Caco-2 (cell line): ENCODE measurements at regions not wholly inside any gene's neighbourhood (a gene's known extent, or its start where the extent isn't known, plus 50 kb on each side); places are given as distances from the start of the nearest gene placed in this dataset.

Source experiments
- BruUV-seq: library from RNA; stranded (reverse); fragments of 400-500 nt; replicated peaks from 2 replicates; lab custom pipeline; 2021; lab: Mats Ljungman, UMichigan
- CTCF ChIA-PET: fragments of 300-600 bp; sonication (Branson Sonifier 250); formaldehyde crosslinking; loops from one replicate; lab custom pipeline; 2022; ENCODE audit warnings: antibody characterized with exemption; lab: Charles Lee
- POLR2A ChIA-PET: fragments of 300-600 bp; sonication (Branson Sonifier 250); formaldehyde crosslinking; loops from one replicate; lab custom pipeline; 2022; ENCODE audit warnings: antibody characterized with exemption; lab: Charles Lee
- DNase-seq, 2 experiments: peaks; one replicate each; pipeline versions ENCODE4 v3.0.0 to v3.0.0-alpha.2; 2020 to 2022
- H3K27me3 ChIP-seq: replicated peaks from 2 replicates; pipeline ENCODE4 v1.6.0; 2011; ENCODE audit warnings: low read length; ENCODE audit not compliant: control insufficient read depth, insufficient read depth
- H3K36me3 ChIP-seq: 2 replicates; pipeline ENCODE4 v1.5.1; 2011; ENCODE audit warnings: low read length; ENCODE audit not compliant: control insufficient read depth, insufficient read depth
- H3K4me1 ChIP-seq: fragments of 250-450 bp; sonication (Bioruptor Pico); 2 replicates; pipeline ENCODE4 v1.5.1; 2020; ENCODE audit warnings: mild to moderate bottlenecking
- H3K4me3 ChIP-seq: 2 replicates; pipeline ENCODE4 v1.5.1; 2011; ENCODE audit warnings: low read depth, mild to moderate bottlenecking, control low read depth, low read length
- H3K9me3 ChIP-seq: fragments of 250-450 bp; sonication (Bioruptor Pico); 2 replicates; pipeline ENCODE4 v1.5.1; 2020; ENCODE audit warnings: mild to moderate bottlenecking, moderate library complexity
- H3K27ac Mint-ChIP-seq: one replicate; pipeline ENCODE4 v1.8.0; 2022; ENCODE audit warnings: mixed read lengths; ENCODE audit not compliant: unreplicated experiment
- H3K27me3 Mint-ChIP-seq: one replicate; pipeline ENCODE4 v1.8.0; 2022; ENCODE audit warnings: mixed read lengths; ENCODE audit not compliant: insufficient read depth, unreplicated experiment
- H3K36me3 Mint-ChIP-seq: one replicate; pipeline ENCODE4 v1.8.0; 2022; ENCODE audit warnings: mild to moderate bottlenecking, mixed read lengths; ENCODE audit not compliant: insufficient read depth, unreplicated experiment
- H3K4me1 Mint-ChIP-seq: one replicate; pipeline ENCODE4 v1.8.0; 2022; ENCODE audit warnings: low read depth, mixed read lengths; ENCODE audit not compliant: unreplicated experiment
- H3K4me3 Mint-ChIP-seq: one replicate; pipeline ENCODE4 v1.8.0; 2022; ENCODE audit warnings: mild to moderate bottlenecking, moderate library complexity, mixed read lengths; ENCODE audit not compliant: unreplicated experiment
- H3K9me3 Mint-ChIP-seq: one replicate; pipeline ENCODE4 v1.8.0; 2022; ENCODE audit warnings: mixed read lengths; ENCODE audit not compliant: unreplicated experiment
- CTCF ChIP-seq, 2 experiments: fragments of 200-600 bp in 1 of 2; IDR thresholded peaks; 1 replicate in 1 of 2; 2 replicates in 1 of 2; pipeline versions ENCODE4 v1.5.1 to v1.8.0; 2011 to 2022; ENCODE audit warnings: antibody characterized with exemption in 1 of 2, control low read depth in 1 of 2, inconsistent platforms in 1 of 2, low read depth in 1 of 2, low read length in 1 of 2, mild to moderate bottlenecking in 1 of 2, moderate library complexity in 1 of 2; ENCODE audit not compliant: insufficient read depth in 1 of 2, severe bottlenecking in 1 of 2, unreplicated experiment in 1 of 2
- intact Hi-C: fragments of 100-400 bp; cut with micrococcal nuclease; formaldehyde crosslinking; loops from one replicate; pipeline ENCODE4 v1.10.0; 2022; ENCODE audit not compliant: unreplicated experiment

- Mint-ChIP-seq H3K4me1 (no peaks in the 10 kb centered on the region), H3K9me3 (no peaks in the 10 kb centered on the region), H3K36me3 (peaks cover 4% of the 10 kb centered on the region), H3K27ac (no peak overlapping the region), H3K4me3 (no peak overlapping the region), H3K27me3 (no peaks in the 10 kb centered on the region)
- no peaks in the 10 kb centered on the region for H3K36me3 ChIP-seq
- ChIA-PET POLR2A (no interaction called here), CTCF (no interaction called here)
- no peak for DNase-seq
- H3K4me1 ChIP-seq: no peaks in the 10 kb centered on the region
- intact Hi-C loops: no loop called here
- H3K4me3 ChIP-seq: no peak overlapping the region
- BruUV-seq: no TSS peak
- no peak for TF ChIP-seq CTCF (IDR thresholded peaks at IDR 0.05; ENCODE audit: insufficient read depth in 1 of 2, low read depth in 1 of 2, low read length in 1 of 2, severe bottlenecking in 1 of 2, unreplicated experiment in 1 of 2)
- no peaks in the 10 kb centered on the region for H3K27me3 ChIP-seq
- no peaks in the 10 kb centered on the region for H3K9me3 ChIP-seq
Measured at GRCh38 chr3:80771085-80771484, 990.4 kb downstream of the GBE1 start.

GRCh38 chr3:80770106-80771074 lies 991.1 kb downstream of the GBE1 start:
- Histone ChIP-seq H3K36me3 (no peaks in the 10 kb centered on the region), H3K4me3 (no peak overlapping the region), H3K9me3 (no peaks in the 10 kb centered on the region), H3K4me1 (no peaks in the 10 kb centered on the region), H3K27me3 (no peaks in the 10 kb centered on the region)
- Mint-ChIP-seq H3K27me3 (no peaks in the 10 kb centered on the region), H3K9me3 (no peaks in the 10 kb centered on the region), H3K4me3 (no peak overlapping the region), H3K4me1 (no peaks in the 10 kb centered on the region), H3K27ac (no peak overlapping the region), H3K36me3 (peaks cover 4% of the 10 kb centered on the region)
- DNase-seq: no peak
- intact Hi-C loops: no loop called here
- CTCF ChIA-PET: no interaction called here
- no peak for TF ChIP-seq CTCF (IDR thresholded peaks at IDR 0.05; ENCODE audit: insufficient read depth in 1 of 2, low read depth in 1 of 2, low read length in 1 of 2, severe bottlenecking in 1 of 2, unreplicated experiment in 1 of 2)
- no TSS peak for BruUV-seq
- POLR2A ChIA-PET: no interaction called here

- BruUV-seq: no TSS peak
- H3K9me3 ChIP-seq: no peaks in the 10 kb centered on the region
- Mint-ChIP-seq H3K27ac (no peak overlapping the region), H3K36me3 (peaks cover 4% of the 10 kb centered on the region), H3K9me3 (no peaks in the 10 kb centered on the region), H3K4me1 (no peaks in the 10 kb centered on the region), H3K4me3 (no peak overlapping the region), H3K27me3 (no peaks in the 10 kb centered on the region)
- ChIA-PET CTCF (no interaction called here), POLR2A (no interaction called here)
- H3K36me3 ChIP-seq: no peaks in the 10 kb centered on the region
- DNase-seq: no peak
- no peaks in the 10 kb centered on the region for H3K27me3 ChIP-seq
- no peak for TF ChIP-seq CTCF (IDR thresholded peaks at IDR 0.05; ENCODE audit: insufficient read depth in 1 of 2, low read depth in 1 of 2, low read length in 1 of 2, severe bottlenecking in 1 of 2, unreplicated experiment in 1 of 2)
- H3K4me1 ChIP-seq: no peaks in the 10 kb centered on the region
- H3K4me3 ChIP-seq: no peak overlapping the region
- intact Hi-C loops: loop anchor here (1.0 kb wide), 1 partner anchor 33 kb away; no protein-coding TSS in a partner anchor
Measured at GRCh38 chr3:80769683-80770082, 991.8 kb downstream of the GBE1 start.
